ENCODE measurements at regions not wholly inside any gene's neighbourhood (a gene's known extent, or its start where the extent isn't known, plus 50 kb on each side); places are given as distances from the start of the nearest gene placed in this dataset.

GRCh38 chr11:19661827-19662226 is 50.8 kb upstream of the NAV2 start:
- BruUV-seq (replicated peaks), result no TSS peak
- H3K36me3 ChIP-seq (ENCODE audit: control insufficient read depth in 2 of 2, extremely low read depth in 1 of 2, insufficient read depth in 2 of 2, low read length in 2 of 2), result no peaks in the 10 kb centered on the region
- peaks cover 15% of the 10 kb centered on the region for H3K4me1 ChIP-seq (ENCODE audit: control insufficient read depth, extremely low read depth, insufficient read depth, low read length)
- H3K79me2 ChIP-seq (ENCODE audit: control insufficient read depth, insufficient read depth, low read length), result no peaks in the 10 kb centered on the region
- H3K27ac ChIP-seq (ENCODE audit: insufficient read depth, low read depth, low read length), result no peak overlapping the region
- DNase-seq (ENCODE audit: low read depth, low spot score), result no peak
- intact Hi-C loops (cut with micrococcal nuclease) (no loop called here), dilution Hi-C loops (cut with MboI; ENCODE audit: extremely low pct_ligation_motif_present, low sequenced_read_pairs) (no loop called here)
- H2AFZ ChIP-seq (ENCODE audit: low read depth, low read length), result no peak overlapping the region
- no peaks in the 10 kb centered on the region for H3K9me1 ChIP-seq (replicated peaks; ENCODE audit: control insufficient read depth, extremely low read depth, insufficient read depth, low read length)
- TF ChIP-seq MYC (IDR thresholded peaks at IDR 0.05; ENCODE audit: low read depth, low read length), result no peak
- TF ChIP-seq JUN (IDR thresholded peaks at IDR 0.05; ENCODE audit: borderline replicate concordance, insufficient read depth, insufficient read length, low read depth), result no peak
- no peak for TF ChIP-seq FOS (IDR thresholded peaks at IDR 0.05; ENCODE audit: borderline replicate concordance, insufficient read depth, low read length)
- no peak for TF ChIP-seq POLR2A (IDR thresholded peaks at IDR 0.05; ENCODE audit: low read depth, low read length)
- H3K9ac ChIP-seq (replicated peaks; ENCODE audit: extremely low read depth, insufficient read depth, low read length), result no peak overlapping the region
- H3K4me3 ChIP-seq (replicated peaks in 1 of 3; ENCODE audit: insufficient read depth in 1 of 3, low read depth in 1 of 3, low read length in 3 of 3), result no peak overlapping the region
- CTCF ChIA-PET, result no interaction called here
- no peaks in the 10 kb centered on the region for H3K9me3 ChIP-seq (replicated peaks; ENCODE audit: control insufficient read depth, insufficient read depth, low read length)
- H4K20me1 ChIP-seq (replicated peaks; ENCODE audit: control insufficient read depth, extremely low read depth, insufficient read depth, low read length), result no peaks in the 10 kb centered on the region
- H3K27me3 ChIP-seq (ENCODE audit: control insufficient read depth in 2 of 2, insufficient read depth in 2 of 2, low read length in 2 of 2), result no peaks in the 10 kb centered on the region
- no peak overlapping the region for H3K4me2 ChIP-seq (ENCODE audit: insufficient read depth, low read length)
- POLR2A ChIA-PET, result no interaction called here
- no peak for FAIRE-seq

- H3K9me3 ChIP-seq (replicated peaks; ENCODE audit: control insufficient read depth, insufficient read depth, low read length), result no peaks in the 10 kb centered on the region
- no peak overlapping the region for H3K9ac ChIP-seq (replicated peaks; ENCODE audit: extremely low read depth, insufficient read depth, low read length)
- no peaks in the 10 kb centered on the region for H3K27me3 ChIP-seq (ENCODE audit: control insufficient read depth in 2 of 2, insufficient read depth in 2 of 2, low read length in 2 of 2)
- TF ChIP-seq FOS (IDR thresholded peaks at IDR 0.05; ENCODE audit: borderline replicate concordance, insufficient read depth, low read length), result peak; percentile 76
- TF ChIP-seq GATA2 (IDR thresholded peaks at IDR 0.05; ENCODE audit: insufficient read depth, insufficient read length, low read depth, low read length), result no peak
- no peak for TF ChIP-seq MAX (IDR thresholded peaks at IDR 0.05; ENCODE audit: insufficient read depth, insufficient read length)
- TF ChIP-seq POLR2AphosphoS5 (IDR thresholded peaks at IDR 0.05; ENCODE audit: insufficient read depth, low read depth, low read length), result peak; percentile 27
- TF ChIP-seq JUN (IDR thresholded peaks at IDR 0.05; ENCODE audit: borderline replicate concordance, insufficient read depth, insufficient read length, low read depth), result peak; percentile 76
- TF ChIP-seq POLR2A (IDR thresholded peaks at IDR 0.05; ENCODE audit: low read depth, low read length), result no peak
- TF ChIP-seq MYC (IDR thresholded peaks at IDR 0.05; ENCODE audit: low read depth, low read length), result no peak
- peak overlapping the region; percentile 45 for H2AFZ ChIP-seq (ENCODE audit: low read depth, low read length)
- no peak overlapping the region for H3K27ac ChIP-seq (ENCODE audit: insufficient read depth, low read depth, low read length)
- H3K36me3 ChIP-seq (ENCODE audit: control insufficient read depth in 2 of 2, extremely low read depth in 1 of 2, insufficient read depth in 2 of 2, low read length in 2 of 2), result no peaks in the 10 kb centered on the region
- H3K4me2 ChIP-seq (ENCODE audit: insufficient read depth, low read length), result peak overlapping the region; percentile 47
- H4K20me1 ChIP-seq (replicated peaks; ENCODE audit: control insufficient read depth, extremely low read depth, insufficient read depth, low read length), result no peaks in the 10 kb centered on the region
- FAIRE-seq (peak; percentile 71), DNase-seq (ENCODE audit: low read depth, low spot score) (peak; percentile 60)
- H3K9me1 ChIP-seq (replicated peaks; ENCODE audit: control insufficient read depth, extremely low read depth, insufficient read depth, low read length), result no peaks in the 10 kb centered on the region
- intact Hi-C loops (cut with micrococcal nuclease) (no loop called here), dilution Hi-C loops (cut with MboI; ENCODE audit: extremely low pct_ligation_motif_present, low sequenced_read_pairs) (no loop called here)
- ChIA-PET CTCF (no interaction called here), POLR2A (no interaction called here)
- no TSS peak for BruUV-seq (replicated peaks)
- H3K79me2 ChIP-seq (ENCODE audit: control insufficient read depth, insufficient read depth, low read length), result no peaks in the 10 kb centered on the region
- H3K4me1 ChIP-seq (ENCODE audit: control insufficient read depth, extremely low read depth, insufficient read depth, low read length), result peaks cover 13% of the 10 kb centered on the region
- no peak overlapping the region for H3K4me3 ChIP-seq (replicated peaks in 1 of 3; ENCODE audit: insufficient read depth in 1 of 3, low read depth in 1 of 3, low read length in 3 of 3)
Observed at GRCh38 chr11:19660076-19660475, 52.6 kb upstream of the NAV2 start.

Data from endothelial cell of umbilical vein (primary cell).